Right forelimb (tissue), 1 donor: ENCODE measurements at regions not wholly inside any gene's neighbourhood (a gene's known extent, or its start where the extent isn't known, plus 50 kb on each side); places are given as distances from the start of the nearest gene placed in this dataset.

ENCODE experiments used
- DNase-seq: peaks from one replicate; pipeline ENCODE4 v3.0.0-alpha.2; 2018

DNA sequence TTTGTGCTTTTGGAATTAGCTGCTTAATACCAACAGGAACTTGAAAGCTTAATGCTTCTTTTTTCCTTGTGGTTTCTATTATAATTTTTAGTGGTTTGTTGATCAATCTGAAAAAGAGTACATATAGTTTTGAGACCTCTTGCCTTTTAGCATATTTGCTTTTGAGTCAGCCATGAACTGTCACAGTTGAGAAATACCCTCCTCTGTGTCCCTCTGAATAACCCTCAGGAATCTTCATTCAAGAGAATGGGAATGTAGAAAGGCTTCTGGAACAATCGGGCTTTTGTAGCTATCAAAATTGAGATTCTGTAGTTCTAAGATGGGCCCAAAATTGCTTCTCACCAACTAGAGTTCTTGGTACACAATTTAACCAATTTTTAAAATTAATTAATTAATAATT lies 451.1 kb upstream of the TRIB2 start:
- DNase-seq = no peak

DNA sequence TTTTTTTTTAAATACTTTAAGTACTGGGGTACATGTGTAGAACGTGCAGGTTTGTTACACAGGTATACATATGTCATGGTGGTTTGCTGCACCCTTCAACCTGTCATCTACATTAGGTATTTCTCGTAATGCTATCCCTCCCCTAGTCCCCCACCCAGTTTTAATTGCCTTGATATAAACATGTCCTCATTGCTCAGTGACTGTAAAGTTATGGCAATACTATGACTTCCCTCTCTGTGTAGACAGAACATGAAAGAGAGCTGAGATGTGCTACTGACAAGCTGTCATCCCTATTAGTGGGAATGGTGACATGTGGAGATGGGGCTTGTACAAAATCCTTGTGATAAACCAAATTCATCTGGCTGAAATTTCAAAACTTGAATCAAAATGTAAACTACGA lies 449.7 kb upstream of the TRIB2 start:
- DNase-seq = no peak

DNA sequence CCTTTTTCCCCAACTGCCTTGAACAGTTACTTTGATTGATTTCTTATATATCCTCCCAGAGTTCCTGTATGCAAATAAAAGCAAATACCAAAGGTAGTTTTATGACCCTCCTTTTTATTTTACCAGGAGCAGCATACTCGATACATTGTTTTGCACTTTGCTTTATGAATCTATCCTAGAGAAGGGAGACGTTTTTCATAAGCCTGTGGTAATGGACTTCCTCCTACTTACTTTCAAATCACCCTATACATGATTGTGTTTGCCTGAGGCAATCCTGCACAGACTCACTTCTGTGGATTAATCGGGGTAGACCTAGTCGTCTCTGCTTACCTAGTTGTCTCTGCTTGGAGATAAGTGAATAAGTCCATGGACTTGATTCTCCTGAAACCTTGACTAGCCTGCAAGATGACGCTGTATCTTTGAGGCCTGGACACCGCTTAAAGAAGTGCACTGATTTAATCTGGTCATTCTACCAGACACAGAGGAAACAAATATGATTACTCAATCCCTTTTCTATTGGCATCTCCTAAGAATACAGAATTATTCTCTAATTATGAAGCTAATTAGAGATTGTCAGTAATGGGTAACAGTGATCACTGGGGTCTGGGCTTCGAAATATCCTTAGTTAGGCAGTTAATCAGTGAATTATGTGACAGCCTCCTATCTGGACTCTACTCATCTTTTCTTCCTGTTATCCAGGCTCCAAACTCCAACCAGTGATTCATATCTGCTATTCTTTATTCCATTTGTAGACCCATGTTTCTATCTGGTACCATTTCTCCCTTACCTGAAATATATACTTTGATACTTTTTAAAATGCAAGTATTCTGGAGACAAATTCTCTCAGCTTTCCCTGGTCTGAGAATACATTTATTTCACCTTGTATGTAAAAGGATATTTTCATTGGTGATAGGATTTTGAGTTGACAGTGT lies 447.4 kb upstream of the TRIB2 start:
- no peak for DNase-seq

DNA sequence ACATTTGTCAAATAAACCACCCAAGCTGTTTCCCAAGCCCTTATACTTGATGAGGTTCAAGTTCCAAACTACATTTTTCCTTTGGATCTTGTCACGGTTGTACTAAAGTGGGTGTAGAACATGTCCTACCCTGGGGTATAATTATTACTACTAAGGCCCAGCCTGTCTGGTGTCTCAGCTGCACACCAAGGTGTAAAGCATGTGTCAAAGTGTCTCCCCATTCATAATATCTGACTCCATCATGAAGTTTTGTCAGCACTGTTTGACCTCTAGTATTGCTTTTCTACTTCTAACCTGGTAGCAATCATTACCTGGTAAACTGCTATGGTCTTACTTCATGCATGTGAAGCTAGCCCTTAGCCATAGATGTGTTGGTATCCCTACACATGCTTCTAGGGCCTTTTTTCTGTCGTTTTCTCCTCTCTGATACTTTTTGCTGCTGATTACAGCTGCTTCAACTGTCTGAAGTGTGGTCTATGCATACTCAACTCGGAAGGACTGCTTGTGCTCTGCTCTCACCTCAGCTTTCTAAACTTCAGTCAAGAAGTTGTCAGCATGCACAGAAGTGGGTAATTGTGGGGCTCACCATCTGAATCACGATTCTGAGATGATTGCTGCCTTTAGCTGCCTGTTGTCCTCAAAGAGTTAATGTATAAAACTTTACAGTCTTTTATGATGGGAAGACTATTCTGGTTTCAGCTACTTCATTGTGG lies 445.7 kb upstream of the TRIB2 start:
- no peak for DNase-seq

DNA sequence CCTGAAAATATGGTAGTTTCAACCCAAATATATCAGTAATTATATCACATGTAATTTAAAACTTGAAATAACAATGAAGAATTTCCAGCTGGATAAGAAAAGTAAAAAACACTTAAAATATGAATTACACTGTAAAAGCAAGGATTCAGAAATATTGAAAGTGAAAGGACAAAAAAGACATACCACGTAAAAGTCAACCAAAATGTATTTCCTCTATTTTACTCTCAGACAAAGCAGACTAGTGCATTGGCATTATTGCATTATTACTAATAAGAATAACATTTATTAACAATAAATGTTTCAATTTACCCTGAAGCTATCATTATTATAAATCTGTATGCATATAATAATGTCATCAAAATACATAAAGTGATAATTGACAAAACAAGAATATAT lies 445.1 kb upstream of the TRIB2 start:
- no peak for DNase-seq

DNA sequence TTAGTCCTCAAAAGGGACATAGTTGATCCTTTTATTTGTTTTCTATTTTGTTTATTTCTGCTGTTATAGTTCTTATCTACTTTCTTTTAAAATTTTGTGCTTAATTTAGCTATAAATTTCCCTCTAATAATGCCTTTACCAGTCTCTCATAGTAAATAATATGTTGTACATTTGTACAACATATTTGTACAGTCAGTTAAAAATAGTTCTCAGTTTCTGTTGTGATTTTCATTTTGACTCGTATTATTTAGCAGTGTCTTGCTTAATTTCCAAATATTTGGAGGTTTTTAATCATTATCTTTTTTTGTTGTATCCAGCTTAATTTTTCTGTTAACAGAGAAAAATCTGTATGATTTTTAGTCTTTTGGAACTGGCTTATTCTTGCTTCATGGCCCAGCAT lies 443.6 kb upstream of the TRIB2 start:
- no peak for DNase-seq

DNA sequence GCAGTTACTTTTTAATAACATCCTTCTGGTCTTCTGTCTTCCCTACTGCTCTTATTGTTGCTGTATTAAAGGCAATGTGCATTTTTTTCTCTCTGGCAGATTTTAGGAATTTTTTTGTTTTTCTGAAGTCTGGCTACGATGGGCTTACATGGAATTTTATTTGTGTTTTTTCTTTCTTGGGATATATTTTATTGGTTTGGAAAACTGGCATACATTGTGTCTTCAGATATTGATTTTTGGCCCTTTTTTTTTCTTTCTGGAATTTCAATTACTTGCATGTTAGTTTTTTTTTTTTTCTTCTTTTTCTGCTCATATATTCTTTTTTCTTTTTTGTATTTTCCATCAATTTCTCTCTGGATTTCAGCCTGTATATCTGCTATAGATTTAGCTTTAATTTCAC lies 442.1 kb upstream of the TRIB2 start:
- DNase-seq = no peak

DNA sequence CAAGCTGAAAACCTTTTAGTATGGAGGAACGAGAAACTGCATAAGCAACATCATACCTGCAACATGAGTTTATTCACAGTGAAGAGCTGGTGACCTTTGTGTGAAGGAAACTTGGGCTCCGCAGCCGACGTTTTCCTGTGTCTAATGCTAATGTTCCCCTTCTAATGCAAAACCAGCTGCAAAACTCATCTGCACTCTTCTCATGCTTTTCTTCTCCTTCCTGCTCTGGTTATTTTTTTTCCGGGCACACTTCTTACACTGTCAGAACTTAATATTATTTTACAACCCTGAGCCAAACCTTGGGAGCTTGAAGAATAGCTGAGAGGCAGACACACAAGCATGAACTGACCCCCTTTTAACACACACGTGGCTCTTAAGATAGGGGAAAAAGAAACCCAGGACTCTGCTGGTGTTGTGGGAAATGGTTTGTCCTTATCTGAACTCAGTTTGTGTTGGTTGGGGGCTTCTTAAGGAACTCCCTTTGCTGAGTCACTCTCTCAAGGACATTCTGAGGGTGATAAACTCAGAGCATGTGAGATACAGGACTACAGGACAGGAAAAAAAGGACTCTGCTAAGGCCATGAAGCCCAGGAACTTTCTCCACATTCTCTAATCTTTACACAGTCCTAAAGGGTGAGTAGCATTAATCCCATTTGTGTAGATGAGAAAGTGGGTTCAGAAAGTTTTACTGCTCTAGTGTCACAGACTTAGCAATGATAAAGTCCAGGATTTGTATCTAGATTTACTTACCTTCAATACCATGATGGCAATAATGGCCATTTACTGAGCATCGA lies 439.3 kb upstream of the TRIB2 start:
- peak; percentile 48 for DNase-seq

DNA sequence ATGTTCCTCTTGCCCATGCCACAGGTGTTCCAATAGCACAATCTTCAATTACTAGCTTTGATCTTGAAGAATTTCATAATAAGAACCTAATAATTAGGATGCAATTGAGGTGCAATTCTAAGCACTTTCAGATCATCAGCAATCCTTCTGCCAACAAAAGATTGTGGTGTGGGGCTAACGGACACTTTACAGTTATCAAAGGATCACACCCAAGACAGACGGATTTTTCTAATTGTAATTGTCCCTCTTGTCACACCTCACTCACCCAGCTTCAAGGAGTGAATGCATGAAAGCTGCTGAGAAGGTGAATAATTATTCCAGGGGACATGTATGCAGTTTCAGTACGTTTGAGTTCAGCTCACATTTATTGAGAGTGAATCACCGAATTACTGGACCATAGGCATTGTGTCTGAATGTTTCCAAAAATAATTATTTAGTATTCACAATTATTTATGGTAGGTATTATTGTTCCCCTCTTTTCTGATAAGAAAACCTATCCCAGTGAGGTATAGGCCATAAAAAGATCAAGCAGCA lies 438.5 kb upstream of the TRIB2 start:
- DNase-seq = no peak

DNA sequence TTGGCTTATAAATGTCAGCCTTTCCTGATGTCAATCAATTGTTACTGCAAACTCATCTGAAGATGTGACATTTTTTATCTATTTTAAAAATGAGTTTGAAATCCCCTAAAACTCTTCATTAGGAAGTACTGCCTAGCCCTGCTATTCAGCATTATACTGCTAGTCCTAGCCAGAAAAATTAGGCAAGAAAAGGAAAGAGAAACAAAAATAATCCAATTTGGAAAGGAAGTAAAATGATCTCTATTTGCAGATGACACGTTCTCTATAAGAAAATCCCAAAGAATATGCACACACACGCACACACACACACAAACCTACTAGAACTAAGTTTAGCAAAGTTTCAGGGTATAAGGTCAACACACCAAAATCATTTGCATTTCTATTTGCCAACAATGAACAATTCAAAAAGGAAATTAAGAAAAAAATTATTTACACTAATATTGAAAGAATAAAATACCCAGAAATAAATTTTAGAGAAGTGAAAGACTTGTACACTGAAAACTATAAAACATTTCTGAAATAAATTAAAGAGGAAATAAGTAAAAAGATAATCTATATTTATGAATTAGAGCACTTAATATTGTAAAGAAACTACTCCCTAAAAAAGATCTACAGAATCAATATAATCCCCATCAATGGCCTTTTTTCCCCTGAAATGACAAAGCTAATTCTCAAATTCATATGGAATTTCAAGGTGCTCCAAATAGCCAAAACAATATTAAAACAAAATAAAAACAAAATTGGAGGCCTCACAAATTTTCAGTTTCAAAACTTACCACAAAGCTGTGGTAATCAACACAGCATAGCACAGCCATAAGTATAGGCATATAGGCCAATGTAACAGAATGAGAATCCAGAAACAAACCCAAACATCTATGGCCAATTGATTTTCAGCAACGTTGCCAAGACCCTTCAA lies 433.7 kb upstream of the TRIB2 start:
- no peak for DNase-seq

DNA sequence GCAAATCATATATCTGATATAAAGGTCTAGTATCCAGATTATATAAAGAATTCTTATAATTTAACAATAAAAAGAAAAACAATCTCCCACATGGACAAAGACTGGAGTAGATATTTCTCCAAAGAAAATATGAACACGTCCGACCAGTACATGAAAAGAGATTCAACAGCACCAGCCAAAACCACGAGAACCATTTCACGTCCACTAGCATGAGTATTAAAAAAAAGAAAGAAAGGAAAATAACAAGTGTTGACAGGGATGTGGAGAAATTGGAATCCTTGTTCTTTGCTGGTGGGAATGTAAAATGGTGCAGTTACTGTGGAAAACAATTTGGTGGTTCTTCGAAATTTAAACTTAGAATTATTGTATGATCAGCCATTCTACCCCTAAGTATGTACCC lies 432.7 kb upstream of the TRIB2 start:
- no peak for DNase-seq

DNA sequence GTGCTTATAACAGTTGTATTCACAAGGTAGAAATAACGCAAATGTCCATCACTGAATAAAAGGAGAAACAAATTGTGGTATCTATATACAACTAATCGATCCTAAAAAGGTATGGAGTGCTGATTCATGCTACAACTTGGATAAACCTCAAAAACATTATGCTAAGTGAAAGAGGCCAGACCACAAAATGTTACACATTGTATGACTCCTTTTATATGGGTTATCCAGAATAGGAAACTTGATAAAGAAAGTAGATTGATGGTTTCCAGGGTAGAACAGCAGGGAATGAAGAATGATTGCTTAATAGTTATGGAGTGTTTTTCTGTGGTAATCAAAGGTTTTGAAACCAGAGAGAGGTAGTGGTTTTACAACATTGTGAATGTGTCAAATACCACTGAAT lies 432.2 kb upstream of the TRIB2 start:
- no peak for DNase-seq

DNA sequence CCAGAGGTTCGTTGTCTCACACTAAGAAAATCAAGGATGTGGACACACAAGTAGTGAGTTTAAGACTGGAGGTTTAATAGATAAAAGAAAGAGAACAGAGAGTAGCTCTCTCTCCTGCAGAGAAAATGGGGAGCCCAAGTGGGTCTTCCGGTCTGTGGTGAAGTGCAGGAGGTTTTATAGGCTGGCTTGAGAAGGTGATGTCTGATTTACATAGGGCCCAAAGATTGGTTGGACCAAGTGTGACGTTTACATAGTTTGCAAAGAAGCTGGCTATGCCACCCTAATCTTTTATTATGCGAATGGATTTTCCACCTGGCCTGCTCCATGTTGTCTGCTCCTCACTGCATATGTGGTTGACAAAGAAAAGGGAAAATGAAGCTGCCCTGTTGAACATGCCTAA lies 430.4 kb upstream of the TRIB2 start:
- DNase-seq = no peak

DNA sequence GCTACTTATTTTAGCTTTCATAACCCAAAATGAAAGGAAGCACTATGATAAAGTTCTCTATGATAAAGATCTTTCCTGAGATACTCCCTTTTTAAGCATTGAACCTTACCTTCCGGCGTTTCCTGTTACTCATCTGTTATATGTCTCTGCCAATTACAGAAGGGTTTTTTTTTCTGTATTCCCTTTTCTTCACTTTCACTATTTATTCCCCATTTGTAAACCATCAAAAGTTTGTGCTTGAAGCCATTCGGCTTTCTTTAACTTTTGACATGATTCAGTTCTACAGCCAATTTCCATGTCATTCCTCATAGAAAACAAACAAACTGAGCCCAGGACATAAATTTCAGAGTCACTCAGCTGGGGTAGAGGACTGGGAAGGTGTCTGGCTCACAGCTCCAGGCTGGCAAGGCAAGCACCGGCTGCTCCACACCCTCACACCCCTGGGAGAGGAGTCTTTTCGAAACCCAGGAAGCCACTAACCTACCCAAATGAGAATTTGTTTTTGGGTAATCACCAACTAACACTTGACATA lies 429.4 kb upstream of the TRIB2 start:
- DNase-seq = no peak

DNA sequence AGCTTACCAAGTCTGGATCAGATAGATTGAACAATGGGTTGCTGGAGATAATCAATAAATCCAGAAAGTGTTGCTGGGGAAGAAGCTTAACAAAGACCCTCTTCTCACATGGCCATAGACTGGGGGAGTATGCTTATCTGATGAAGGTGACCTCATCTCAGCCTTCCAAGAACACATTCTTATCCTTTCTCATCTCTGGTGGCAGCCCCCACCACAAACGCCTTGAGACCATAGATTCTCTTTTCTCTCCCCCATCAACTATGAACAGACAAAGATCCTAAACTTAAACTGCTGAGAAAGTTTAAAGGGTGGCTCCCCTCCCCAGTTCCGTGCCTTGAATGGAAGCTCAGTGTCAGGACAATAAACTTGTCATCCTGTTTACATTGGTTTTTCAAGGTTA lies 428.7 kb upstream of the TRIB2 start:
- DNase-seq = no peak

DNA sequence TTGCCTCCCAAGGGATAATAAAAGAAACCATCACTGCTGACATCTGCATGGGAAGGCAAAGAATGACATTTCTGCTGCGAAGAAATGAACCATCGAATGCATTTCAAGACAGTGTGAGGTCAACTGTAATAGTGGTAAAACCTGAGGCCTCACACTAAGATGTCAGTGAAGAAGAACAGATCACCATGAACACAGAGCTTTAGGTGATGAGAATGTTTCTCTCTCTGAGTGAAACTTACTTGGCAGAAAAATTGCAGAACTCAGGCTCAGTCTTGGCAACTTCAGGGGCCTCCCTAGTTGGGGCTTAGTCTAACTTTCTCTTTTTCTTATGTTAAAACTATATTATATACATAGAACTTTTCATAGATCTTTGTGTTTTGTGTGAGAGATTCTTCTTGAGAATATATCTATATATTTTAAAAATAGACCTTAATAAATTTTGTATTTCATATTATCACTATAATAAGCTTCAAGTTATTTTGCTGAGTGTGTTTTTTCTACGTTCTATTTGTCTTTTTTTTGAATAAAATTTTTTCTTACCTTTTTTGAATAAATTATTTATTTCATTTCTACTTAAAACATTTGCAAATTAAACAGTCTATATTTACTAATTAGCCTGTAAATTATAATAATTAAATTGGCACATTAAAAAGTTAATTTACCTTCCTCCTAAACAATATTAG lies 427.5 kb upstream of the TRIB2 start:
- DNase-seq = no peak

DNA sequence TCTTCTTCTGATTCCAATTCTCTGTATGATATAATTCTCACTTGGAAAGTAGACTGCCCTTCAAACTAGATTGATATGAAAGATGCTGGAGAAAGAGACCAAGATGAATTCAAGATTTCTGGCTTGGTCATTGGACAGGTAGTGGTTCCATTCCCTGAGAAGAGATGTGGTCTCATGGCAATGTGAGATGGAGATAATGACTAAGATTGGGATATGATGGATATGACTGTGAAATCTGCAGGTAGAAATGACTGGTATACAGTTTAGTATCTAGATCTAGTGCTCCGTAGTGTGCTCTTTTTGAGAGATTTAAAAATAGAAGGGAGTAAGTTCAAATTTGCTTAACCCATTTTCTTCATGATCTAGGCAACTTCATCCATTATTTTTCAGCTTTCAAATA lies 425.4 kb upstream of the TRIB2 start:
- DNase-seq = no peak

DNA sequence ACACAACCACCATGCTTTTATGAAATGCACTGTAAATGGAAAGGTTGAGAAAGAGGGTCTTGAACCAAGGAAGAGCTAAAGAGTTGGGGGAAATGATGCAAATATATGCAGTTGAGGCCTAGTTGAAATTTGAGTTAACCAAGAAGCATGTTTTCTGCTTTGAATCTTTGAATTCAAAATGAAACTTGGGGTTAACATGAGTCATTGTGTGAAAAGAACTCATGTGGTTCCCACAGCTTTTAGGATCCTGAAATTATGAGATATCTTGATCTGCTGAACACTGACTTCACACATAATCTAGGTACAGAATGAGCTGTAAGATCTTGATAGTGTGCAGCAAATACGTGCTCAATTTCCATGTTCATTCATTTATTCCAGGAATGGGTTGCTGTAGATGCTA lies 422.9 kb upstream of the TRIB2 start:
- DNase-seq = no peak

DNA sequence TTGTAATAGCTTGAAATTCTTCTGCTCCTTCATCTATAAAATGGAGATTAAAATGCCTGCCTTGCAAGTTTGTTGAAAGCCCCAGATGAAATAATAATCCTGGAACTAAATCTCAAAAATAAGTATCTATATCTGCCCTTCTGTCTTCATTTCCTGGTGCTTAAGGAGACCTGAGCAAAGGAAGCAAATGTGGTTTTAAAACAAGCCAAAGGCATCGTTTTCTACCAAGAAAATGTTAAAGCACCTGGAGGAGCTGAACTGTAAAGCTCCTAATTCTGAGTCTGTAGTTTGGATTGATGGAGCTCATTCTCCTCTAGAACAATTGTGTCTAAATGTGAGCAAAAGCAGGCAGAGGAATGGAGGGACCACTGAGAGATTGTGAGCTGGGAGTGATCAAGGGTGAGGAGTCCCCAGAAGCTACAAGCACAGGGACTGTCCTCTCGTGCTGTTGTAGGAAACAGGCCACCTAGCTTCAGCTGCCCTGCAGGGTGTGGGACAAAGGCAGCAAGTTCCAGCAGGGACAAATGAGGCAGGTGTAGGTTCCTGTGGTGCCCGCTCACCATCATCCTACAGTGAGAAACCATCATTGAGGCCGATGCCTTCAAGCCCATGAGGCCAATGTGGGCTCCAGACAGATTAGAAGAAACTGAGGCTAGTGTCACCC lies 420.7 kb upstream of the TRIB2 start:
- no peak for DNase-seq

DNA sequence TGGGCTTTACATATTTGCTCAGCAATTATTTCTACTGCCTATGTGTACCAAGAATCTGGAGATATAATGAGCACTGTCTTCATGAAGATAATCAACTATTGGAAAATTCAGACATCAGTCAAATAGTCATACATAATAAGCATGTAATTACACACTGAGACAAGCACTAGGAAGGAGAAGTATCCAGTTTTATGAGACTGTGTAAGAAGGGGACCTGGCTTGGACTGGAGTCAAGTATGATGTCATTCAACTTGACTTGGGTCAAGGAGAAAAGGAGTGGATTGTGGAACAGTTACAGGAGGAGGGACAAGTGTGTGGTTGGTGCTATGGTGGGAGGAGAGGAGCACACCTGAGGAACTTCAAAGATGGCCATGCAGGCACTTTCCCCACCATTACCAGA lies 419.8 kb upstream of the TRIB2 start:
- no peak for DNase-seq

DNA sequence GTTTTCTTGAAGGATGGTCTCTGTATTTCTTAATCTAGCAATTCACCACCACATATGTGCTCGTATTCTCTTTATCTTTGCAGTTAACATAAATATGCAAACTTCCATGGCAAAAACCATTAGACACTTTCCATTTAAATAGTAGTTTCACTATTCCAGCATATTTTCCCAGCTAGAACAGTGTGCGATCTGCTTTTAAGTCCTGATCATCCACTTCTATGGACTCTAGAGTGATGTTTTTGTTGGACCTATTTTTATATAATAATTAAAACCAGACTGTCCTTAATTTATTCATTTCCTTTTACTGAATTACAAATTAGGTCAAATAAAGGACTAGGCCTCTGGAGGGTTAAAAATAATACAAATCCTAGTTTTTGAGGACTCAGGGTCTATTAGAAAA lies 418.4 kb upstream of the TRIB2 start:
- no peak for DNase-seq
